OCI-LY1 (cell line): ENCODE measurements at regions not wholly inside any gene's neighbourhood (a gene's known extent, or its start where the extent isn't known, plus 50 kb on each side); places are given as distances from the start of the nearest gene placed in this dataset.

ENCODE experiments used
- H2AFZ ChIP-seq: fragments of 200-600 bp; sonication (generic), shearing (Covaris generic); 2 replicates; pipeline ENCODE4 v1.6.0; 2014; ENCODE audit warnings: antibody characterized with exemption, mild to moderate bottlenecking, low read length
- H3F3A ChIP-seq: fragments of 200-600 bp; sonication (generic), shearing (Covaris generic); 2 replicates; pipeline ENCODE4 v1.6.0; 2014; ENCODE audit warnings: mild to moderate bottlenecking, antibody characterized with exemption, low read length, moderate library complexity; ENCODE audit not compliant: insufficient read depth
- H3K27ac ChIP-seq: fragments of 200-600 bp; sonication (generic); 2 replicates; pipeline ENCODE4 v1.5.1; 2014; ENCODE audit warnings: low read length, mixed run types, mild to moderate bottlenecking, low read depth; ENCODE audit not compliant: poor library complexity, severe bottlenecking
- H3K27me3 ChIP-seq: fragments of 200-600 bp; sonication (generic); 2 replicates; pipeline ENCODE4 v1.6.0; 2014; ENCODE audit warnings: antibody characterized with exemption, mild to moderate bottlenecking, low read length, moderate library complexity; ENCODE audit not compliant: insufficient read depth
- H3K36me3 ChIP-seq: fragments of 200-600 bp; sonication (generic); 2 replicates; pipeline ENCODE4 v1.6.1; 2014; ENCODE audit warnings: mild to moderate bottlenecking, antibody characterized with exemption, low read length, moderate library complexity, mixed read lengths; ENCODE audit not compliant: insufficient read depth
- H3K4me1 ChIP-seq: fragments of 200-600 bp; sonication (generic); 2 replicates; pipeline ENCODE4 v1.5.1; 2014; ENCODE audit warnings: mild to moderate bottlenecking, low read length, moderate library complexity; ENCODE audit not compliant: insufficient read depth, severe bottlenecking
- H3K4me2 ChIP-seq: fragments of 200-600 bp; sonication (generic), shearing (Covaris generic); 2 replicates; pipeline ENCODE4 v1.6.1; 2014; ENCODE audit warnings: low read length
- H3K4me3 ChIP-seq: fragments of 200-600 bp; sonication (generic); 2 replicates; pipeline ENCODE4 v1.5.1; 2014; ENCODE audit warnings: low read length, low read depth, mild to moderate bottlenecking, mixed read lengths; ENCODE audit not compliant: poor library complexity, severe bottlenecking
- H3K79me2 ChIP-seq: fragments of 200-600 bp; shearing (Covaris generic); 2 replicates; pipeline ENCODE4 v1.6.1; 2016; ENCODE audit warnings: mixed run types, low read length, mixed read lengths; ENCODE audit not compliant: insufficient read depth
- H3K9ac ChIP-seq: fragments of 200-600 bp; sonication (generic), shearing (Covaris generic); 2 replicates; pipeline ENCODE4 v1.6.1; 2014; ENCODE audit warnings: mild to moderate bottlenecking, low read length, mixed read lengths
- H3K9me2 ChIP-seq: fragments of 200-600 bp; sonication (generic), shearing (Covaris generic); 2 replicates; pipeline ENCODE4 v1.6.1; 2014; ENCODE audit warnings: low read depth, mild to moderate bottlenecking, low read length, mixed read lengths
- H3K9me3 ChIP-seq: fragments of 200-600 bp; shearing (Covaris generic); 2 replicates; pipeline ENCODE4 v1.6.1; 2014; ENCODE audit warnings: low read length, mixed read lengths
- H4K20me1 ChIP-seq: fragments of 200-600 bp; sonication (generic), shearing (Covaris generic); 2 replicates; pipeline ENCODE4 v1.6.0; 2016; ENCODE audit warnings: mild to moderate bottlenecking, low read length; ENCODE audit not compliant: insufficient read depth
- CTCF ChIP-seq: fragments of 200-600 bp; sonication (generic), shearing (Covaris generic); IDR thresholded peaks from 2 replicates; pipeline ENCODE4 v1.5.1; 2017; ENCODE audit warnings: mild to moderate bottlenecking, antibody characterized with exemption, low read length, moderate library complexity, mixed read lengths
- EZH2 ChIP-seq: fragments of 200-600 bp; sonication (generic), shearing (Covaris generic); IDR thresholded peaks from 2 replicates; pipeline ENCODE4 v1.8.0; 2017; ENCODE audit warnings: borderline replicate concordance, mixed run types, mild to moderate bottlenecking, antibody characterized with exemption, low read length, moderate library complexity, mixed read lengths

GRCh38 chr1:58346036-58346355 is 200.5 kb downstream of the OMA1 start:
- H3K4me2 ChIP-seq = no peak overlapping the region
- H3K4me1 ChIP-seq = no peaks in the 10 kb centered on the region
- H3K27ac ChIP-seq = no peak overlapping the region
- H3K36me3 ChIP-seq = no peaks in the 10 kb centered on the region
- TF ChIP-seq CTCF (no peak), EZH2 (no peak)
- no peak overlapping the region for H3K4me3 ChIP-seq
- H2AFZ ChIP-seq = no peak overlapping the region
- H4K20me1 ChIP-seq = no peaks in the 10 kb centered on the region
- no peaks in the 10 kb centered on the region for H3K9me2 ChIP-seq
- no peaks in the 10 kb centered on the region for H3K79me2 ChIP-seq
- H3K9ac ChIP-seq = no peak overlapping the region
- H3K27me3 ChIP-seq = no peaks in the 10 kb centered on the region
- no peaks in the 10 kb centered on the region for H3F3A ChIP-seq
- H3K9me3 ChIP-seq = no peaks in the 10 kb centered on the region

GRCh38 chr1:58345215-58346035 is 201.1 kb downstream of the OMA1 start:
- no peak overlapping the region for H3K4me2 ChIP-seq
- H3K4me3 ChIP-seq = no peak overlapping the region
- H3K9ac ChIP-seq = no peak overlapping the region
- no peaks in the 10 kb centered on the region for H3K27me3 ChIP-seq
- no peaks in the 10 kb centered on the region for H3K4me1 ChIP-seq
- H4K20me1 ChIP-seq = no peaks in the 10 kb centered on the region
- no peaks in the 10 kb centered on the region for H3K79me2 ChIP-seq
- H3K9me3 ChIP-seq = no peaks in the 10 kb centered on the region
- no peaks in the 10 kb centered on the region for H3K9me2 ChIP-seq
- no peaks in the 10 kb centered on the region for H3K36me3 ChIP-seq
- no peak for TF ChIP-seq EZH2
- no peak for TF ChIP-seq CTCF
- H3F3A ChIP-seq = no peaks in the 10 kb centered on the region
- no peak overlapping the region for H3K27ac ChIP-seq
- H2AFZ ChIP-seq = no peak overlapping the region

GRCh38 chr1:58340185-58340584 is 206.3 kb downstream of the OMA1 start:
- Histone ChIP-seq H3K4me3 (no peak overlapping the region), H3K36me3 (no peaks in the 10 kb centered on the region), H3K27me3 (no peaks in the 10 kb centered on the region), H3K4me1 (no peaks in the 10 kb centered on the region), H3F3A (no peaks in the 10 kb centered on the region), H3K27ac (no peak overlapping the region), H3K79me2 (no peaks in the 10 kb centered on the region), H4K20me1 (no peaks in the 10 kb centered on the region), H3K4me2 (no peak overlapping the region), H2AFZ (no peak overlapping the region), H3K9me2 (no peaks in the 10 kb centered on the region), H3K9ac (no peak overlapping the region), H3K9me3 (no peaks in the 10 kb centered on the region)
- no peak for TF ChIP-seq EZH2
- TF ChIP-seq CTCF = no peak
